H1 (cell line): ENCODE measurements at regions not wholly inside any gene's neighbourhood (a gene's known extent, or its start where the extent isn't known, plus 50 kb on each side); places are given as distances from the start of the nearest gene placed in this dataset.

Experiments
- BRCA1 ChIP-seq: IDR thresholded peaks from 2 replicates; pipeline ENCODE4 v1.6.1; 2012; ENCODE audit warnings: low read depth, low read length, improper control_type of control experiment
- CEBPB ChIP-seq: IDR thresholded peaks from 2 replicates; pipeline ENCODE4 v1.6.1; 2012; ENCODE audit warnings: low read depth, low read length
- KDM1A ChIP-seq: fragments of 200-600, 300-600 bp; sonication (generic); IDR thresholded peaks from 2 replicates; pipeline ENCODE4 v1.7.1; 2016; ENCODE audit warnings: mild to moderate bottlenecking, low read length, borderline replicate concordance
- POLR2A ChIP-seq, 2 experiments: IDR thresholded peaks; 1 replicate in 1 of 2; 2 replicates in 1 of 2; pipeline ENCODE4 v1.6.1; 2011; ENCODE audit warnings: low read depth in 2 of 2, low read length in 2 of 2, mild to moderate bottlenecking in 2 of 2; ENCODE audit errors: control extremely low read depth in 1 of 2
- POLR2AphosphoS5 ChIP-seq: IDR thresholded peaks from 2 replicates; pipeline ENCODE4 v1.6.1; 2011; ENCODE audit warnings: low read depth, low read length
- SUZ12 ChIP-seq: fragments of 200-600 bp; sonication (generic); IDR thresholded peaks from 2 replicates; pipeline ENCODE4 v1.6.1; 2012; ENCODE audit warnings: mild to moderate bottlenecking, inconsistent platforms, low read length, moderate library complexity, mixed read lengths
- TAF1 ChIP-seq: IDR thresholded peaks from 2 replicates; pipeline ENCODE4 v1.6.1; 2011; ENCODE audit warnings: mild to moderate bottlenecking, low read depth, low read length
- YY1 ChIP-seq: IDR thresholded peaks from 2 replicates; pipeline ENCODE4 v1.6.1; 2011; ENCODE audit warnings: low read depth, mild to moderate bottlenecking, low read length
- ZNF274 ChIP-seq: IDR thresholded peaks from 2 replicates; pipeline ENCODE4 v1.7.0; 2012; ENCODE audit warnings: low read length, borderline replicate concordance; ENCODE audit errors: extremely low read depth
- TF ChIP-seq, protein P1 (sequence below), 3 experiments: IDR thresholded peaks; 1 replicate in 2 of 3; 2 replicates in 1 of 3; pipeline versions ENCODE4 v1.5.1 to v1.6.1; 2011; ENCODE audit warnings: low read length in 3 of 3, mild to moderate bottlenecking in 3 of 3, inconsistent platforms in 2 of 3, low read depth in 1 of 3, moderate library complexity in 1 of 3; ENCODE audit not compliant: insufficient read depth in 1 of 3; ENCODE audit errors: control extremely low read depth in 1 of 3
- TF ChIP-seq, protein P2 (sequence below): IDR thresholded peaks from 2 replicates; pipeline ENCODE4 v1.6.1; 2012; ENCODE audit warnings: low read length, inconsistent platforms

DNA sequence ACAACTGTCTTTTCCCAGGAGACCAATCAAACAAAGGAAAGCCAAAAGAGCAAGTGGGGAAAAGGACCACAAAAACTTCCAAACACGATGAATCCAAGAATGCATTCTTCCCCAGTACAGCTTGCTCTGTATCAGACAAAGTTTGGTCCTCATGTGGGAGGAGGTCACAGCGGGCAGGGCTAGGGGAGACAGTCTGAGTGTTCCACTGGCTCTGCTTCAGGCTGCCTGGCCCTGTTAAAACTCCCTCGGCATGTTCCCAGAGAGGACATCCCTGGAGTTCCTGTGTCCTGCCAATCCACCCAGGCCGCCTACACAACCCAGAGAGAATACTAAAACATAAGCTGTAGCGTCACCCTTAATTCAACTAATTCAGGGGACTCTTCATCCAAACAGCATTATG lies 415.1 kb upstream of the DYNLRB2 start:
- TF ChIP-seq KDM1A (no peak), ZNF274 (no peak), TAF1 (no peak), CEBPB (no peak), YY1 (no peak), POLR2AphosphoS5 (no peak), SUZ12 (no peak), BRCA1 (no peak), POLR2A (IDR thresholded peaks at IDR 0.05; ENCODE audit: control extremely low read depth in 1 of 2, low read depth in 2 of 2, low read length in 2 of 2) (no peak)
- TF ChIP-seq, protein P1, sequence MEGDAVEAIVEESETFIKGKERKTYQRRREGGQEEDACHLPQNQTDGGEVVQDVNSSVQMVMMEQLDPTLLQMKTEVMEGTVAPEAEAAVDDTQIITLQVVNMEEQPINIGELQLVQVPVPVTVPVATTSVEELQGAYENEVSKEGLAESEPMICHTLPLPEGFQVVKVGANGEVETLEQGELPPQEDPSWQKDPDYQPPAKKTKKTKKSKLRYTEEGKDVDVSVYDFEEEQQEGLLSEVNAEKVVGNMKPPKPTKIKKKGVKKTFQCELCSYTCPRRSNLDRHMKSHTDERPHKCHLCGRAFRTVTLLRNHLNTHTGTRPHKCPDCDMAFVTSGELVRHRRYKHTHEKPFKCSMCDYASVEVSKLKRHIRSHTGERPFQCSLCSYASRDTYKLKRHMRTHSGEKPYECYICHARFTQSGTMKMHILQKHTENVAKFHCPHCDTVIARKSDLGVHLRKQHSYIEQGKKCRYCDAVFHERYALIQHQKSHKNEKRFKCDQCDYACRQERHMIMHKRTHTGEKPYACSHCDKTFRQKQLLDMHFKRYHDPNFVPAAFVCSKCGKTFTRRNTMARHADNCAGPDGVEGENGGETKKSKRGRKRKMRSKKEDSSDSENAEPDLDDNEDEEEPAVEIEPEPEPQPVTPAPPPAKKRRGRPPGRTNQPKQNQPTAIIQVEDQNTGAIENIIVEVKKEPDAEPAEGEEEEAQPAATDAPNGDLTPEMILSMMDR (IDR thresholded peaks at IDR 0.05; ENCODE audit: control extremely low read depth in 1 of 3, insufficient read depth in 1 of 3, low read depth in 1 of 3, low read length in 3 of 3), result no peak
- TF ChIP-seq, protein P2, sequence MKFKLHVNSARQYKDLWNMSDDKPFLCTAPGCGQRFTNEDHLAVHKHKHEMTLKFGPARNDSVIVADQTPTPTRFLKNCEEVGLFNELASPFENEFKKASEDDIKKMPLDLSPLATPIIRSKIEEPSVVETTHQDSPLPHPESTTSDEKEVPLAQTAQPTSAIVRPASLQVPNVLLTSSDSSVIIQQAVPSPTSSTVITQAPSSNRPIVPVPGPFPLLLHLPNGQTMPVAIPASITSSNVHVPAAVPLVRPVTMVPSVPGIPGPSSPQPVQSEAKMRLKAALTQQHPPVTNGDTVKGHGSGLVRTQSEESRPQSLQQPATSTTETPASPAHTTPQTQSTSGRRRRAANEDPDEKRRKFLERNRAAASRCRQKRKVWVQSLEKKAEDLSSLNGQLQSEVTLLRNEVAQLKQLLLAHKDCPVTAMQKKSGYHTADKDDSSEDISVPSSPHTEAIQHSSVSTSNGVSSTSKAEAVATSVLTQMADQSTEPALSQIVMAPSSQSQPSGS, result no peak
